SKM-1 (cell line): ENCODE measurements at regions not wholly inside any gene's neighbourhood (a gene's known extent, or its start where the extent isn't known, plus 50 kb on each side); places are given as distances from the start of the nearest gene placed in this dataset.

ENCODE experiments used
- DNase-seq: peaks from one replicate; lab custom pipeline; 2025; ENCODE audit not compliant: unreplicated experiment; lab: John Stamatoyannopoulos, UW

DNA sequence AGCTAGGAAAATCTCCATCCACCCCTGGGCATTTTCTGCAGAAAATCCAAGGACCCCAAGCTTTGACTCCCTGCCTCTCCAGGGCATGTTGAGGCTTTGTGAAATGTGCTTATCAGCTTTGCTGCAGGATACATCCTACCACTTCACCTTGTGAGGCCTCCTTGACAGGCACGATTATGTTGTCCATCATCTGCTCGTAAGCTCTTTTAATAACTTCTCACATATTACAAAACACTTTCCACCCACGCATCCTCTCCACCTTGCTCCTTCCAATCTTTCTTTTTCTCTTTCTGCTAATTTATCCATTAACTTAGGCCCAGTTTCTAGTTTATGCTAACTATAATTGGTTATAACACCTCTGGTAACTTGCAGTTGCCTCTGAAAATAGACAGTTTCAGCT lies 147.0 kb upstream of the MTNR1B start:
- DNase-seq, result no peak

GRCh38 chr11:92826136-92826535 lies 143.3 kb upstream of the MTNR1B start:
- DNase-seq, result no peak

DNA sequence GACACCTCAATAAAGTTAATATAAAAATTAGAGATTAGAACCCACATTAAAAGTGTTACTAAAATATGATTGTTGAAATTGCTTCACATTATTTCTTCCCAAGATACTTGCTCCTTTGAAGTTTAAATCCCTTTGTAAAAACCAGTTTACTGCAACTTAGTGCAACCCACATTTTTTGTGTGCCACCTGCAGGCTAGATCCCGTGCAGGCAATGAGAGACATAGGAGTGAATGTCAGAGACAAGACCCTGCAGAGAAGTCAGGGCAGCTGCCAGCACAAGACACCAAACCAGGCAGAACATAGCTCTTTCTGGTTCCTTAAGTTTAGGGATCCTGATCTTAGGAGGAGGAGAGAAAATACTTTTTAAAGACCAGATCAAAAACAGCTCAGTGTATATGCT lies 142.8 kb upstream of the MTNR1B start:
- DNase-seq, result no peak

GRCh38 chr11:92827132-92827531 lies 142.3 kb upstream of the MTNR1B start:
- no peak for DNase-seq

GRCh38 chr11:92828556-92828955 lies 140.9 kb upstream of the MTNR1B start:
- no peak for DNase-seq

GRCh38 chr11:92829121-92829520 lies 140.3 kb upstream of the MTNR1B start:
- no peak for DNase-seq

GRCh38 chr11:92829671-92830070 lies 139.8 kb upstream of the MTNR1B start:
- no peak for DNase-seq

- no peak for DNase-seq
Measured at GRCh38 chr11:92830377-92831155, 138.9 kb upstream of the MTNR1B start.

DNA sequence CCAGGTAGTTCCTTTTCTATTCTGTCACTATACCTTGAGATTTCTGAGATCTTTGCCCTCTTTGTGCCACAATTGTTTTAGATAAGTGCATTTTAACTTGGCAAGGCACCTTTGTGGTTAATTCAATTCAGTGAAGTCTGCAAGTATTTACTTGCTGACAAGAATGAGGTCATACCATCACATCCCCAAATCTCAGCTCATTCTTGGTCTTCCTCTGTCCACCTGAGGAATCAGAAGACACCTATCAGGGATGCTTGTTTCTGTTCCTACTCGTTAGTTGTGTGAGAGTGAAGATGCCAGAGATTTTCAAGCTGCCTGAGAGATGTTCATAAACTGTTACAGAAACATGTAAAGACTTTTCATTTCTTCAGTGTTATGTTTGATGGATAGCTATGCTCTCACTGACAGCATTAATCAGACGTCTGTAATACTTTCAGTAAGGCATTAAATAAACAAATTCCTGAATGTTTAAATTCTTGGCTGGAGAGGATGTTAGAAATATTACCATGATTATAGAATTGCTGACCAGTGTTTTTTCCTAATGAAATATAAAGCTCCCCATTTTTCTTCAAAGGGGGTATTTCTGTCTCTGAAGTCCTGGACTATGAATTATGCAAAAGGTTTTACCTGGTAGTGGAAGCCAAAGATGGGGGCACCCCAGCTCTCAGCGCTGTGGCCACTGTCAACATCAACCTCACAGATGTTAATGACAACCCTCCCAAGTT lies 135.0 kb upstream of the MTNR1B start:
- no peak for DNase-seq

- no peak for DNase-seq
Measured at GRCh38 chr11:92837595-92837994, 131.9 kb upstream of the MTNR1B start.

DNA sequence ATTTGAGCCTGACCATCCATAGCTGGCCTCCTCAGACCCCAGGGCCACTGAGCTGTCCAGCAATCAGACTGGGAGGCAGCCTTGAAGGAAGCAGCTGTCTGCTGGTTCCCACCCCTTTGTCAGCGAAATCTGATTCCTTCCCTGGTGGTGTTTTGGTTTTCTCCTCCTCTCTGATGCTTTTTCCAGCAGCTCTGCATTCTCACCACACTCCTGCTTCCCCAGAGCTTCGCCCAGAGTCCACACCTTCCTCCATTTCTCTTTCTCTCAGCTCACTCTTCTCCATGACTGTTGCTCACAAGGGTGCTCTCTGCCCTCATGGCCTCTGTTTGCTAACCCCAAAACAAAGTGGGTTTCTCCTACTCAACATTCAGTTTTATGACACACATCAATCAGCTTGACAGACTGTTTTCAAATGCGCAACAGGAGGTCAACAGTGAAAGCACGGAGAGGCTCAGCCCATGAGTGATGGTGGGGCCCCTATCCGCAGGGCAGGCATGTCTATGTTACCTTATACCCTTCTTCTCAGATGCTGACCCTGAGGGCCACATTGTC lies 130.6 kb upstream of the MTNR1B start:
- DNase-seq, result no peak

DNA sequence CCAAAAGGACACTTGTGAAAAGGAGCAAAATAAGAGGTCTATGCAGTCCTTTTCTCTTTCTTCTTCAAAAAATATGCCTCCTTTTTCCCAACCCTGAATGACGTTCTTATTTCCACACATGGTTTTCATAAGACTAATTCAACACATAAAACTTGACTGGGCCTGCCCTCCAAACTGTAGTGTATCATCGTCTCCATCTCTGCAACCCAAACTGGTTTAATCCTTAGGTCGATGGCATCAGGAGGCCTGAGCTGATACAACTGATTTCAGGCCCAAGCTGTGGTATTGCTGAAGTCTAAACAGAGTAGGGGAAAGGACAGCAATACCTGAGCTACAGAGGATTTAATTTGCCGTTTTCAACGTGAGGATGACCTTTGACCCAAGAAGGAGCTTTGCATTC lies 130.0 kb upstream of the MTNR1B start:
- no peak for DNase-seq

DNA sequence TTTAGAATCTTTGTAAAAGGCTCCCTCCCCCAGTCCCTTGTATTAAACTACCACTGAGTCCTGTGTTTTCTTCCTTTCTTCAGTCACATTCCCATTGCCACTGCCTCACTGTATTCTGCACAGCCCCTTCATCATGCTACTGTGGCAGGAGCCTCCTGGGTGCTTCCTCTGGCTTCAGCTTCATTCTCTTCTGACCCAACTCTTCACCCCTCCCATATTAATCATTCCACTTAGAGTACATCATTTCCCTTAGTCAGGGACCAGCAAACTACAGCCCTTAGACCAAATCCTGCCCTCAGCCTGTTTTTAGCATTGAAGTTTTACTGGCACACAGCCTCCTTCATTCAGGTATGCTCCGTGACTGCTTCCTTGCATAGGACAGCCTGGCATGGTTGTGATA lies 127.7 kb upstream of the MTNR1B start:
- no peak for DNase-seq

- DNase-seq, result no peak
Measured at GRCh38 chr11:92843455-92843854, 126.0 kb upstream of the MTNR1B start.

- DNase-seq, result no peak
Measured at GRCh38 chr11:92844197-92844596, 125.3 kb upstream of the MTNR1B start.

DNA sequence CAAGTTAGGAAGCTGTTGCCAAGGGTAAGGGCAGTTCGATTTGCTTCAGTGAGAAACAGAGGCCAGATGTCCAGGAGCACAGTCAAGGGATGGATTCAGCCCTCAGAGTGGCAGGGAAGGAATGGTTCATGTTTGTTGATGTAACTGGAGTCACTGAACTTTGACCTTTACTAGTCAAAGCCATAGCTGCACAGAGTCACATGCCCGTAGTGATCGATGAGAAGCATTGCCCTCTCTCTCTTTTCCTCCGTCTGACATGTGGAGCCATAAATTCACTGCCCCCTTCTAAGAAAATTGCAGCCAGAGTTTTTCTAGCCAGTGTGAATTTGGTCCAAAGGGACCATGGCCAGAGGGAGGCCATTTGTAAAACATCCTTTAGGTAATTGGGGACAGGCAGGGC lies 124.1 kb upstream of the MTNR1B start:
- DNase-seq, result no peak

GRCh38 chr11:92845805-92846204 lies 123.6 kb upstream of the MTNR1B start:
- no peak for DNase-seq

DNA sequence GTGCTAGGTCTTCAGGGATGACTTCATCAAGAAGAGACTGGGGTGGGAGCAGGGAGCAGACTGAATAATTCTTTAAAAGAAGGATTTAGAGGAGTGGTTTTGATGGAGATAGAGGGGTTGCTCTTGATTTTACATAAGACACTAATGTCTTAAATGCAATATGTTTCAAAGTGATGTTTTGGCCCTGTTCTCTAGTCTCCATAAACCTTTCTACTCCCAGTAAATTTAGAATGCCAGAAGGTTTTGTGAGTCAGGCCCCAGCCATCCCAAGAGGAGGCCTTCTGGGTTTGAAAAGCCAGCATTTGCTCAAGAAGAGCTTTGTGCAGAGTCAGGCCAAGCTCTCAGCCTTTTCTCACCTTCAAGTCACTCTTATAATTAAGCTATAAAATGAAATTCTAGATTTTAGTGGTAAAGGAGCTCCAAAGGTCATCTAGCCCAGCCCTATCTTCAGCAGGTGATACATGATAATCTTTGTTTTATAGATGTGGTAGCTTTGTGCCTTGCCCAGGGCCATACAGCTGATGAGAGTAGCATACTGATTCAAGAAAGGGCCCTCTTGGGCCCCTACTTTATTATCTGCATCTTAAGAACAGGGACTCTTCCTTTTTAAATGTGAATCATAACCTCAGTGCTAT lies 122.8 kb upstream of the MTNR1B start:
- no peak for DNase-seq

DNA sequence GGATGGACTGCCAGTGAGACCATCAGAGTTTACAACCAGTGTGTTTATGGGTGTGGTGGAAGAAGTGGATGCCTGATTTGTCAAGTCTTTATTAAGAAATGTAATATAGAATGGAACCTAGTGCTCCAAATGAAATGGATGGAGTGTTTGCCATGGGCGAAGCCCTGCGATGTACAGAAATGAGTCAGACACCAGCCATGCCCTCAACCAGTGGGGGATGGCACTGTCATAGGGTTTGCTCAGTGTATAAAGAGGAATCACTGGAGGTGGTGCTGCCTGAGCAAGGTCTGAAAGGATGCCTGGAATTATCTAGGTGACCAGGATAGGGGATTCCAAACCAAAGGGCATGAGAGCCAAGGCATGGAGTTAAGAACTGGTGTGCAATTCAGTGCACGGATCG lies 120.9 kb upstream of the MTNR1B start:
- no peak for DNase-seq

GRCh38 chr11:92850296-92850826 lies 119.1 kb upstream of the MTNR1B start:
- no peak for DNase-seq

GRCh38 chr11:92852229-92852628 lies 117.2 kb upstream of the MTNR1B start:
- DNase-seq, result no peak

DNA sequence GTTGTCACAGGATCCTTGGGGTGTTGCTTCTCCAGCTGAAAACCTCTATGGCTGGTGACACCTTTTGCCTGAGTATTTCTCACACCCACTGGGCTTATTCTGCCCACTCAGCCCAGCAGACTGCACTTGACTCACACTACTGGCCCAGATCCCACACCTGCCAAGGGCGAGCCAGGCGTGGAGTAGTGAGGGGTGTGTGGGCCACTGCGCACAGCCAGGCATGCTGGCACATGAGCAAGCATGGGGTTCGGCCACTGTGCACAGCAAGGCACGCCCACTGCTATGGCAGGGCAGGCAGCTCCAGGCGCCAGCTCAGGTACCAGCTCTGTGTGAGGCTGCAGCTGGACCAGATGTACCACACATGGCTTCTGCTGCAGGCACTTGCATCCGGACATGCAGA lies 116.5 kb upstream of the MTNR1B start:
- DNase-seq, result no peak
